Astrocyte of the cerebellum (primary cell): ENCODE measurements at regions not wholly inside any gene's neighbourhood (a gene's known extent, or its start where the extent isn't known, plus 50 kb on each side); places are given as distances from the start of the nearest gene placed in this dataset.

Source experiments
- DNase-seq: peaks from one replicate; pipeline ENCODE4 v3.0.0-alpha.2; 2011; ENCODE audit warnings: low read depth
- H3K4me3 ChIP-seq: 2 replicates; pipeline ENCODE4 v1.5.1; 2011; ENCODE audit warnings: mild to moderate bottlenecking, low read depth, low read length, moderate library complexity
- CTCF ChIP-seq: IDR thresholded peaks from 2 replicates; pipeline ENCODE4 v1.5.1; 2012; ENCODE audit warnings: low read length, low read depth, moderate library complexity, mild to moderate bottlenecking; ENCODE audit errors: missing control alignments
- in situ Hi-C: cut with HindIII; loops from 2 replicates; pipeline ENCODE4 v1.10.0; 2017; ENCODE audit warnings: low sequenced_read_pairs

- no peak overlapping the region for H3K4me3 ChIP-seq
- no peak for DNase-seq
- TF ChIP-seq CTCF, result no peak
- in situ Hi-C loops, result no loop called here
These were observed 198.4 kb upstream of the ZNF536 start for GRCh38 chr19:30173593-30174356.

GRCh38 chr19:30174357-30174645 lies 197.9 kb upstream of the ZNF536 start:
- no peak for DNase-seq
- in situ Hi-C loops, result no loop called here
- TF ChIP-seq CTCF, result no peak
- H3K4me3 ChIP-seq, result no peak overlapping the region

- no peak for TF ChIP-seq CTCF
- in situ Hi-C loops, result no loop called here
- no peak overlapping the region for H3K4me3 ChIP-seq
- DNase-seq, result no peak
These were observed 197.4 kb upstream of the ZNF536 start for GRCh38 chr19:30174791-30175190.

- no peak for DNase-seq
- no peak for TF ChIP-seq CTCF
- H3K4me3 ChIP-seq, result no peak overlapping the region
- in situ Hi-C loops, result no loop called here
These were observed 196.2 kb upstream of the ZNF536 start for GRCh38 chr19:30175987-30176386.

- DNase-seq, result no peak
- no peak overlapping the region for H3K4me3 ChIP-seq
- no peak for TF ChIP-seq CTCF
- in situ Hi-C loops, result no loop called here
These were observed 193.3 kb upstream of the ZNF536 start for GRCh38 chr19:30178721-30179402.

- no peak for DNase-seq
- no peak for TF ChIP-seq CTCF
- no peak overlapping the region for H3K4me3 ChIP-seq
- in situ Hi-C loops, result no loop called here
These were observed 191.5 kb upstream of the ZNF536 start for GRCh38 chr19:30180691-30181090.
